Upper lobe of left lung (tissue), 6 donors: ENCODE measurements at regions not wholly inside any gene's neighbourhood (a gene's known extent, or its start where the extent isn't known, plus 50 kb on each side); places are given as distances from the start of the nearest gene placed in this dataset.

Source experiments
- ATAC-seq, 2 donors: fragments of 200-7000 bp; cut with Tn5 transposase; one replicate each; pipeline ENCODE4 v1.9.1; 2022; ENCODE audit warnings: mild to moderate bottlenecking in 2 of 2, moderate library complexity in 2 of 2; ENCODE audit not compliant: low FRiP score in 2 of 2
- DNase-seq, 2 donors: peaks; one replicate each; pipeline ENCODE4 v3.0.0-alpha.2; 2019 to 2020
- H3K27ac ChIP-seq, 4 donors: fragments of 200-600 bp; sonication (generic); one replicate each; pipeline ENCODE4 v1.5.1; 2016 to 2019
- H3K27me3 ChIP-seq, 4 donors: fragments of 200-600 bp; sonication (generic); one replicate each; pipeline ENCODE4 v1.5.1; 2017 to 2019
- H3K36me3 ChIP-seq, 4 donors: fragments of 200-600 bp; sonication (generic); one replicate each; pipeline ENCODE4 v1.5.1; 2016 to 2019
- H3K4me1 ChIP-seq, 4 donors: fragments of 200-600 bp; sonication (generic); one replicate each; pipeline ENCODE4 v1.5.1; 2018 to 2019
- H3K4me3 ChIP-seq, 4 donors: fragments of 200-600 bp; sonication (generic); one replicate each; pipeline ENCODE4 v1.5.1; 2017 to 2019; ENCODE audit warnings: mild to moderate bottlenecking in 2 of 4, moderate library complexity in 1 of 4
- H3K9me3 ChIP-seq, 4 donors: fragments of 200-600 bp; sonication (generic); one replicate each; pipeline ENCODE4 v1.5.1; 2018 to 2019
- EP300 ChIP-seq, 4 donors: sonication (generic); formaldehyde crosslinking; IDR thresholded peaks; one replicate each; pipeline ENCODE4 v1.5.1; 2017; ENCODE audit warnings: antibody characterized with exemption in 4 of 4, control low read depth in 2 of 4
- POLR2A ChIP-seq, 4 donors: fragments of 450-650 bp; IDR thresholded peaks; one replicate each; pipeline ENCODE4 v1.5.1; 2016 to 2017; ENCODE audit warnings: antibody characterized with exemption in 4 of 4, mild to moderate bottlenecking in 2 of 4
- POLR2AphosphoS5 ChIP-seq, 2 donors: sonication (generic); formaldehyde crosslinking; IDR thresholded peaks; one replicate each; pipeline ENCODE4 v1.5.1; 2017; ENCODE audit warnings: antibody characterized with exemption in 2 of 2
- WGBS, 2 donors: methylation state at CpG; one replicate each; pipeline ENCODE4 v1.1.5; 2017 to 2018; 5-methylcytosine and 5-hydroxymethylcytosine counted together
- TF ChIP-seq, protein P1 (sequence below), 6 experiments: fragments of 450-650 bp in 4 of 6; fragments of 200-600 bp in 2 of 6; sonication (generic) in 2 of 6; IDR thresholded peaks; one replicate each; pipeline ENCODE4 v1.5.1; 2016 to 2019; ENCODE audit warnings: antibody characterized with exemption in 6 of 6
- donor health status: DM: no; HTN: no; CAD: no; lungs with moderate emphysema.
- donor health status: DM: no; HTN: yes; CAD: no; lungs with severe emphysema.

DNA sequence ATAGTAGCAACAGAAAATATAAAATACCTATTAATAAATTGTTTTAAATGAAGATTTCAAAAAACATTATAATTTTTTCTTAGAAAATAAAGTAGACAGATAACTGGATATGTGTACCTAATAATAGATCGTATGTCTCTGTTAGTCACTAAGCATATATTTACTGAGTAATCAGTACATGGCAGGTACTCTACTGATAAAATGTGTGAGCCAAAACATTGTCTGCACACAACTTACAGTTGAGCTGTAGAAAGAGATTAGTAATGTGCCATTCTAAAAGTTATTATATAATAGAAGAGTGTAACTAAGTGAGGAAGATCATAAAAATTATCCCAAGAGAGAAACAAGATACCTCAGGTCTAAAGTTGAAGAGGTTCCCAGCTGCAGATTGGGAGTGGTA, 929.9 kb upstream of the EPHA7 start:
- Histone ChIP-seq H3K27ac (no peak overlapping the region), H3K4me1 (no peaks in the 10 kb centered on the region), H3K4me3 (no peak overlapping the region), H3K36me3 (no peaks in the 10 kb centered on the region), H3K9me3 (no peaks in the 10 kb centered on the region), H3K27me3 (no peaks in the 10 kb centered on the region)
- TF ChIP-seq, protein P1, sequence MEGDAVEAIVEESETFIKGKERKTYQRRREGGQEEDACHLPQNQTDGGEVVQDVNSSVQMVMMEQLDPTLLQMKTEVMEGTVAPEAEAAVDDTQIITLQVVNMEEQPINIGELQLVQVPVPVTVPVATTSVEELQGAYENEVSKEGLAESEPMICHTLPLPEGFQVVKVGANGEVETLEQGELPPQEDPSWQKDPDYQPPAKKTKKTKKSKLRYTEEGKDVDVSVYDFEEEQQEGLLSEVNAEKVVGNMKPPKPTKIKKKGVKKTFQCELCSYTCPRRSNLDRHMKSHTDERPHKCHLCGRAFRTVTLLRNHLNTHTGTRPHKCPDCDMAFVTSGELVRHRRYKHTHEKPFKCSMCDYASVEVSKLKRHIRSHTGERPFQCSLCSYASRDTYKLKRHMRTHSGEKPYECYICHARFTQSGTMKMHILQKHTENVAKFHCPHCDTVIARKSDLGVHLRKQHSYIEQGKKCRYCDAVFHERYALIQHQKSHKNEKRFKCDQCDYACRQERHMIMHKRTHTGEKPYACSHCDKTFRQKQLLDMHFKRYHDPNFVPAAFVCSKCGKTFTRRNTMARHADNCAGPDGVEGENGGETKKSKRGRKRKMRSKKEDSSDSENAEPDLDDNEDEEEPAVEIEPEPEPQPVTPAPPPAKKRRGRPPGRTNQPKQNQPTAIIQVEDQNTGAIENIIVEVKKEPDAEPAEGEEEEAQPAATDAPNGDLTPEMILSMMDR (IDR thresholded peaks at IDR 0.05): no peak
- TF ChIP-seq EP300 (IDR thresholded peaks at IDR 0.05) (no peak), POLR2A (IDR thresholded peaks at IDR 0.05) (no peak), POLR2AphosphoS5 (IDR thresholded peaks at IDR 0.05) (no peak)
- ATAC-seq (no peak), DNase-seq (no peak)
- WGBS, 2 donors: 58 to 65% methylated on average over 1 of the region's 1 CpG

DNA sequence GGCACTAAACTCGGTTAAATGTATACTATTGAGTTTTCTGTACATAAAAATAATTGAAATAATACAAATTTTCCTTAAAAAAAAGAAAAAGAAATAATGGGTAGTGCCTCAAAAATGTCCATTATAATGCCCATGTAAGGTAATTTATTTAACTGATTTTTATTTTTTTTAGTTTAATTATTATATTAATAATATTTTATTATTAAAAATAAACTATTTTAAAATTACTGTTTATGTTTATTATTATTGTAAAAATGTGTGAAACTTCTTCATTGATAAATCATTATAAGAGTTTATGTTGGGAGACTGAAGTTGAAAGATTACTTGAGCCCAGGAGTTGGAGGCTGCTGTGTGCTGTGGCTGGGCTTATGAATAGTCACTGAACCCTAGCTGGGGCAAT, 925.5 kb upstream of the EPHA7 start:
- Histone ChIP-seq H3K4me3 (no peak overlapping the region), H3K36me3 (no peaks in the 10 kb centered on the region), H3K27ac (no peak overlapping the region), H3K9me3 (no peaks in the 10 kb centered on the region), H3K4me1 (no peaks in the 10 kb centered on the region), H3K27me3 (no peaks in the 10 kb centered on the region)
- no peak for DNase-seq
- no peak for TF ChIP-seq EP300 (IDR thresholded peaks at IDR 0.05)
- TF ChIP-seq, protein P1 (IDR thresholded peaks at IDR 0.05): no peak
- TF ChIP-seq POLR2A (IDR thresholded peaks at IDR 0.05): no peak
- ATAC-seq: no peak
- 74 to 76% methylated on average over 1 of the region's 1 CpG for WGBS, 2 donors

DNA sequence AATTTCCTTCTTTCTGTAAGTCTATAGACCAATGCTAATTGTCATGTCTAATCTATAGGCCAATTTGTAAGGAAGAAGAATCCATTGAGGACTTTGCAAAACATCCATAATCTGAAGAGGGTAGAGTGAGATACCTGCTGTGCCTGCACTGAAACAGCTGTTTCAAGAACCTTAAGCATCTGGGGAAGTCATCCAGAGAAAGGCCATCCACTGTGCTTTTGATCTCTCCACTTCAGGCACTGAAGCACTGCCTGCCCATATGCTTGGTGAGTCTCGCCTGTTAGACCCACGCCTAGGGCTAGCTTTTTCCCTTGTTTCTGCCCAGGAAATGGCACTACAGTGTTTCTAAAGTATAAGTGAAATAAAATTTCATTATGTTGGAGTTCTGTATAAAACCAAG, 921.8 kb upstream of the EPHA7 start:
- DNase-seq (no peak), ATAC-seq (no peak)
- Histone ChIP-seq H3K27me3 (no peaks in the 10 kb centered on the region), H3K9me3 (no peaks in the 10 kb centered on the region), H3K36me3 (no peaks in the 10 kb centered on the region), H3K4me1 (no peaks in the 10 kb centered on the region), H3K4me3 (no peak overlapping the region), H3K27ac (no peak overlapping the region)
- no peak for TF ChIP-seq EP300 (IDR thresholded peaks at IDR 0.05)
- TF ChIP-seq POLR2AphosphoS5 (IDR thresholded peaks at IDR 0.05): no peak
- WGBS, 2 donors: 75 to 77% methylated on average over 2 of the region's 2 CpGs

DNA sequence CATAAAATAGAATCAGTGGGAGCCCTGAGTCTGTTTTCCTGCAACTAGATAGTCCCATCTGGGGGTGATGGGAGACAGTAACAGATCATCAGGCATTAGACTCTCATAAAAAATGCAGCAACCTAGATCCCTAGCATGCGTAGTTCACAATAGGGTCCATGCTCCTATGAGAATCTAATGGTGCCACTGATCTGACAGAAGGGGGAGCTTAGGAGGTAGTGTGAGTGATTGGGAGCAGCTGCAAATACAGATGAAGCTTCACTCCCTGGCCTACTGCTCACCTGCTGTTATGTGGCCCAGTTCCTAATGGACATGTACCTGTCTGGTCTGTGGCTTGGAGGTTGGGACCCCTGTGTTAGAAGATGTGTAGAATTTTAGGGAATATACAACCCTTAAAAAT, 904.5 kb upstream of the EPHA7 start:
- no peak for ATAC-seq
- Histone ChIP-seq H3K4me3 (no peak overlapping the region), H3K4me1 (no peaks in the 10 kb centered on the region), H3K27ac (no peak overlapping the region), H3K27me3 (no peaks in the 10 kb centered on the region), H3K9me3 (peaks cover 0 to 3% (median 0%) of the 10 kb centered on the region in 4 donors), H3K36me3 (no peaks in the 10 kb centered on the region)
- 73 to 91% methylated on average over 1 of the region's 1 CpG for WGBS, 2 donors
- TF ChIP-seq POLR2A (IDR thresholded peaks at IDR 0.05) (no peak), EP300 (IDR thresholded peaks at IDR 0.05) (no peak), POLR2AphosphoS5 (IDR thresholded peaks at IDR 0.05) (no peak)
- TF ChIP-seq, protein P1 (IDR thresholded peaks at IDR 0.05): no peak
- no peak for DNase-seq

DNA sequence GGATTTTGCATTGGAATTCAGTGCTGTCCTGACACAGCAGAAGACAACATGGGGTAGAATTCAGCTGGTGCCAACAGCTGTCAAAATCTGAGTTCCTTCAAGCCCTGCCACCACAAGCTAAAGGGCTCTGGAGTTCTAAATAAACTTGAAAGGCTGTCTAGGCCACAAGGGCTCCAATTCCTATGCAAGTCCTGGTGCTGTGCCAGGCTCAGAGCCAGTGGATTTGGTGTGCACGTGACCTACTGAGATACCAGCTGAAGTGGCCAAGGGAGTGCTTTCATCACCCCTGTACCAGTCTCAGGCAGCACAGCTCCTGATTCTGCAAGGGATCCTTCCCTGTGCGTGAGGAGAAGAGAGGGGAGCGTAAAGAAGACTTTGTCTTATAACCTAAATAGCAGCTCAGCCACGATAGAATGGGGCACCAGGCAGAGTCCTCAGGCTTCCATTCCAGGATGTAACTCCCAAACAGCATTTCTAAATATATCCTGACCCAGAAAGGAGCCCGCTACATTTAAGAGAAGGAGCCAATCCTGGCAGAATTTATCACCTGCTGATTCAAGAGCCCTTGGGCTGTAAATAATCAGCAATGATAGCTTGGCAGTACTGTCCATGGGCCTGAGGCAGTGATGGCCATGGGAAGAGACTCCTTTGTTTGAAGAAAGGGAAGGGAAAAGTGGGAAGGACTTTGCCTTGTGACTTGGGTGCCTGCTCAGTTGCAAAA, 881.2 kb upstream of the EPHA7 start:
- no peaks in the 10 kb centered on the region for H3K4me1 ChIP-seq
- 63 to 84% methylated on average over 4 to 5 of the region's 5 CpGs for WGBS, 2 donors
- TF ChIP-seq EP300 (IDR thresholded peaks at IDR 0.05): no peak
- TF ChIP-seq, protein P1 (IDR thresholded peaks at IDR 0.05): no peak
- TF ChIP-seq POLR2AphosphoS5 (IDR thresholded peaks at IDR 0.05): no peak
- no peak for TF ChIP-seq POLR2A (IDR thresholded peaks at IDR 0.05)
- no peaks in the 10 kb centered on the region for H3K36me3 ChIP-seq
- DNase-seq: no peak
- H3K27ac ChIP-seq: no peak overlapping the region
- no peak for ATAC-seq
- no peaks in the 10 kb centered on the region for H3K27me3 ChIP-seq
- no peaks in the 10 kb centered on the region for H3K9me3 ChIP-seq
- no peak overlapping the region for H3K4me3 ChIP-seq
